ENCODE measurements at regions not wholly inside any gene's neighbourhood (a gene's known extent, or its start where the extent isn't known, plus 50 kb on each side); places are given as distances from the start of the nearest gene placed in this dataset.

- no peak for TF ChIP-seq EP300 (IDR thresholded peaks at IDR 0.05)
- TF ChIP-seq, protein P1, sequence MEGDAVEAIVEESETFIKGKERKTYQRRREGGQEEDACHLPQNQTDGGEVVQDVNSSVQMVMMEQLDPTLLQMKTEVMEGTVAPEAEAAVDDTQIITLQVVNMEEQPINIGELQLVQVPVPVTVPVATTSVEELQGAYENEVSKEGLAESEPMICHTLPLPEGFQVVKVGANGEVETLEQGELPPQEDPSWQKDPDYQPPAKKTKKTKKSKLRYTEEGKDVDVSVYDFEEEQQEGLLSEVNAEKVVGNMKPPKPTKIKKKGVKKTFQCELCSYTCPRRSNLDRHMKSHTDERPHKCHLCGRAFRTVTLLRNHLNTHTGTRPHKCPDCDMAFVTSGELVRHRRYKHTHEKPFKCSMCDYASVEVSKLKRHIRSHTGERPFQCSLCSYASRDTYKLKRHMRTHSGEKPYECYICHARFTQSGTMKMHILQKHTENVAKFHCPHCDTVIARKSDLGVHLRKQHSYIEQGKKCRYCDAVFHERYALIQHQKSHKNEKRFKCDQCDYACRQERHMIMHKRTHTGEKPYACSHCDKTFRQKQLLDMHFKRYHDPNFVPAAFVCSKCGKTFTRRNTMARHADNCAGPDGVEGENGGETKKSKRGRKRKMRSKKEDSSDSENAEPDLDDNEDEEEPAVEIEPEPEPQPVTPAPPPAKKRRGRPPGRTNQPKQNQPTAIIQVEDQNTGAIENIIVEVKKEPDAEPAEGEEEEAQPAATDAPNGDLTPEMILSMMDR (IDR thresholded peaks at IDR 0.05) = no peak
- TF ChIP-seq POLR2AphosphoS5 (IDR thresholded peaks at IDR 0.05) = no peak
- no peak for TF ChIP-seq POLR2A (IDR thresholded peaks at IDR 0.05)
These were observed 439.5 kb downstream of the ACTL7B start for GRCh38 chr9:108416324-108416723.
